ENCODE measurements at regions not wholly inside any gene's neighbourhood (a gene's known extent, or its start where the extent isn't known, plus 50 kb on each side); places are given as distances from the start of the nearest gene placed in this dataset.
"Not testable (repeated sequence)": the region's sequence is repeated elsewhere in the genome, so short reads cannot be mapped to it uniquely, and the experiment has no call there.

DNA sequence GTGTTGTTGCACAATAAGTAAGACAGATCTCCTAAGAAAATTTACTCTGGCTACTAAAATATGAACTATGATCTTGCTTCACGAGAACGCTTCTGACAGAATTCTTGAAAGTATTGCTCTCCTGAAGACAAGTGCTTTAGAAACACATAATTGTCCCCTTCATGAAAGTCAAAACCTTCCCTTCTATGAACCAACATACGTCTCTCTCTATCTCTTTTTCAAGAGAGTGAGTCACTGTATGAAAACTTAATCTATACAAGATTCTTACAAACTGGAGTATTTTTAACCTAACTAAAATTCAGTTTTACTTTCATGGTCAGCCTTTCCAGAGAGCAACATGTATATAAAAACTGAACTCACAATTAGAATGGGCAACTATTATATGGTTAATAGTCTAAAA, 688.0 kb upstream of the CTNND2 start:
- no peak overlapping the region for H3K27ac Mint-ChIP-seq
- H3K36me3 Mint-ChIP-seq (ENCODE audit: low read depth): no peaks in the 10 kb centered on the region
- TF ChIP-seq, protein P1, sequence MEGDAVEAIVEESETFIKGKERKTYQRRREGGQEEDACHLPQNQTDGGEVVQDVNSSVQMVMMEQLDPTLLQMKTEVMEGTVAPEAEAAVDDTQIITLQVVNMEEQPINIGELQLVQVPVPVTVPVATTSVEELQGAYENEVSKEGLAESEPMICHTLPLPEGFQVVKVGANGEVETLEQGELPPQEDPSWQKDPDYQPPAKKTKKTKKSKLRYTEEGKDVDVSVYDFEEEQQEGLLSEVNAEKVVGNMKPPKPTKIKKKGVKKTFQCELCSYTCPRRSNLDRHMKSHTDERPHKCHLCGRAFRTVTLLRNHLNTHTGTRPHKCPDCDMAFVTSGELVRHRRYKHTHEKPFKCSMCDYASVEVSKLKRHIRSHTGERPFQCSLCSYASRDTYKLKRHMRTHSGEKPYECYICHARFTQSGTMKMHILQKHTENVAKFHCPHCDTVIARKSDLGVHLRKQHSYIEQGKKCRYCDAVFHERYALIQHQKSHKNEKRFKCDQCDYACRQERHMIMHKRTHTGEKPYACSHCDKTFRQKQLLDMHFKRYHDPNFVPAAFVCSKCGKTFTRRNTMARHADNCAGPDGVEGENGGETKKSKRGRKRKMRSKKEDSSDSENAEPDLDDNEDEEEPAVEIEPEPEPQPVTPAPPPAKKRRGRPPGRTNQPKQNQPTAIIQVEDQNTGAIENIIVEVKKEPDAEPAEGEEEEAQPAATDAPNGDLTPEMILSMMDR (IDR thresholded peaks at IDR 0.05; ENCODE audit: unreplicated experiment in 3 of 3): no peak
- no peak overlapping the region for H3K4me3 Mint-ChIP-seq
- no peaks in the 10 kb centered on the region for H3K9me3 Mint-ChIP-seq
- H3K4me1 Mint-ChIP-seq: no peaks in the 10 kb centered on the region
- H3K27me3 Mint-ChIP-seq (ENCODE audit: low read depth): no peaks in the 10 kb centered on the region

DNA sequence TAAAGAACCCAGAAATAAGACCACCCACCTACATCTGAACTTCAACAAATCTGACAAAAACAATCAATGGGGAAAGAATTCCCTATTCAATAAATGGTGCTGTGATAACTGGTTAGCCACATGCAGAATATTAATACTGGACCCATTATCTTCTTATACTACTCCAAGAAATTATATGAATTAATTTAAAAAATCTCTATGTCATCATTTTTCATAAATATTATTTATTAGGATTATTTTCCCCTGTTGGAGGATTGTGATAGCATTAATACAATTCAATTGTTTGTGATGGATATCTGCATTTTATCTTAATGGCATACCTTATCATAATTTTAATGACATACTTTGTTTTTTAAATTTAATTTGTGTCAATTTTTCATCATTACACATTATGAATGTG, 682.2 kb upstream of the CTNND2 start:
- no peaks in the 10 kb centered on the region for H3K27me3 Mint-ChIP-seq (ENCODE audit: low read depth)
- no peaks in the 10 kb centered on the region for H3K36me3 Mint-ChIP-seq (ENCODE audit: low read depth)
- no peaks in the 10 kb centered on the region for H3K9me3 Mint-ChIP-seq
- H3K4me3 Mint-ChIP-seq: no peak overlapping the region
- H3K4me1 Mint-ChIP-seq: no peaks in the 10 kb centered on the region
- TF ChIP-seq, protein P1 (IDR thresholded peaks at IDR 0.05; ENCODE audit: unreplicated experiment in 3 of 3): no peak
- no peak overlapping the region for H3K27ac Mint-ChIP-seq

DNA sequence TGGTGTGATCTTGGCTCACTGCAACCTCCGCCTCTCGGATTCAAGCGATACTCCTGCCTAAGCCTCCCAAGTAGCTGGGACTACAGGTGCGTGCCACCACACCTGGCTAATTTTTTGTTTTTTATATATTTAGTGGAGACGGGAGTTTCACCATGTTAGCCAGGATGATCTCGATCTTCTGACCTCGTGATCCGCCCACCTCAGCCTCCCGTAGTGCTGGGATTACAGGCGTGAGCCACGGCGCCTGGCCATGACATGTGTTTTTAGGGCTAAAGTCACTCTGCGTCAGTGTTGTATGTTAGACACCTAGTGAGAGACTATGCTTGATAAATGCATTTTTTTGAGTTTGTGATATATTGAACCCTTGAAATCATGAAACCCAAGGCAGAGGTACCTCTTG, 674.6 kb upstream of the CTNND2 start:
- H3K9me3 Mint-ChIP-seq; H3K27me3 Mint-ChIP-seq (ENCODE audit: low read depth); H3K4me1 Mint-ChIP-seq; H3K36me3 Mint-ChIP-seq (ENCODE audit: low read depth); H3K4me3 Mint-ChIP-seq; H3K27ac Mint-ChIP-seq: not testable (repeated sequence)

DNA sequence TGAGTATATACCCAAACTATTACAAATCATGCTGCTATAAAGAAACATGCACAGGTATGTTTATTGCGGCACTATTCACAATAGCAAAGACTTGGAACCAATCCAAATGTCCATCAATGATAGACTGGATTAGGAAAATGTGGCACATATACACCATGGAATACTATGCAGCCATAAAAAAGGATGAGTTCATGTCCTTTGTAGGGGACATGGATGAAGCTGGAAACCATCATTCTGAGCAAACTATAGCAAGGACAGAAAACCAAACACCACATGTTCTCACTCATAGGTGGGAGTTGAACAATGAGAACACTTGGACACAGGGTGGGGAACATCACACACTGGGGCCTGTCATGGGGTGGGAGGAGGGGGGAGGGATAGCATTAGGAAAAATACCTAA, 672.7 kb upstream of the CTNND2 start:
- H3K9me3 Mint-ChIP-seq; H3K4me1 Mint-ChIP-seq; H3K36me3 Mint-ChIP-seq (ENCODE audit: low read depth); H3K4me3 Mint-ChIP-seq; H3K27ac Mint-ChIP-seq; H3K27me3 Mint-ChIP-seq (ENCODE audit: low read depth): not testable (repeated sequence)

DNA sequence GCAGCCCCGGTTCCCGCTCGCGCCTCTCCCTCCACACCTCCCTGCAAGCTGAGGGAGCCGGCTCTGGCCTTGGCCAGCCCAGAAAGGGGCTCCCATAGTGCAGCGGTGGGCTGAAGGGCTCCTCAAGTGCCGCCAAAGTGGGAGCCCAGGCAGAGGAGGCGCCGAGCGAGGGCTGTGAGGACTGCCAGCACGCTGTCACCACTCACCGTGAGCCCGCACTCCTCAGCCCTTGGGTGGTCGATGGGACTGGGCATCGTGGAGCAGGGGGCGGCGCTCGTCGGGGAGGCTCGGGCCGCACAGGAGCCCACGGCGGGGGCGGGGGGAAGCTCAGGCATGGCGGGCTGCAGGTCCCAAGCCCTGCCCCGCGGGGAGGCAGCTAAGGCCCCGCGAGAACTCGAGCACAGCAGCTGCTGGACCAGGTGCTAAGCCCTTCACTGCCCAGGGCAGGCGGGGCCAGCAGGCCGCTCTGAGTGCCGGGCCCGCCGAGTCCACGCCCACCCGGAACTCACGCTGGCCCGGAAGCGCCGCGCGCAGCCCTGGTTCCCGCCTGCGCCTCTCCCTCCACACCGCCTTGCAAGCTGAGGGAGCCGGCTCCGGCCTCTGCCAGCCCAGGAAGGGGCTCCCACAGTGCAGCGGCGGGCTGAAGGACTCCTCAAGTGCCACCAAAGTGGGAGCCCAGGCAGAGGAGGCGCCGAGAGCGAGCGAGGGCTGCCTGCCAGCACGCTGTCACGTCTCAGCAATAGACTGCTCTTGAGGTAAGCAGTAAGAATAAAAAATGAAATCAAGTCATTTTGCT, 670.2 kb upstream of the CTNND2 start:
- not testable (repeated sequence) for H3K27ac Mint-ChIP-seq; H3K4me3 Mint-ChIP-seq; H3K9me3 Mint-ChIP-seq; H3K27me3 Mint-ChIP-seq (ENCODE audit: low read depth); H3K4me1 Mint-ChIP-seq; H3K36me3 Mint-ChIP-seq (ENCODE audit: low read depth)

DNA sequence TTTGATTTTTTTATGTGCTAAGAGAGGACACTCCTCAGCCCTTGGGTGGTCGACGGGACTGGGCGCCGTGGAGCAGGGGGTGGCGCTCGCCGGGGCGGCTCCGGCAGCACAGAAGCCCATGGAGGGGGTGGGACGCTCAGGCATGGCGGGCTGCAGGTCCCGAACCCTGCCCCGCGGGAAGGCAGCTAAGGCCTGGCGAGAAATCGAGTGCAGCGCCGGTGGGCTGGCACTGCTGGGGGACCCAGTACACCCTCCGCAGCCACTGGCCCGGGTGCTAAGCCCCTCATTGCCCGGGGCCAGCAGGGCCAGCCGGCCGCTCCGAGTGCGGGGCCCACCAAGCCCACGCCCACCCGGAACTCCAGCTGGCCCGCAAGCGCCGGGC, 669.7 kb upstream of the CTNND2 start:
- not testable (repeated sequence) for H3K9me3 Mint-ChIP-seq; H3K4me1 Mint-ChIP-seq; H3K36me3 Mint-ChIP-seq (ENCODE audit: low read depth); H3K4me3 Mint-ChIP-seq; H3K27ac Mint-ChIP-seq; H3K27me3 Mint-ChIP-seq (ENCODE audit: low read depth)

DNA sequence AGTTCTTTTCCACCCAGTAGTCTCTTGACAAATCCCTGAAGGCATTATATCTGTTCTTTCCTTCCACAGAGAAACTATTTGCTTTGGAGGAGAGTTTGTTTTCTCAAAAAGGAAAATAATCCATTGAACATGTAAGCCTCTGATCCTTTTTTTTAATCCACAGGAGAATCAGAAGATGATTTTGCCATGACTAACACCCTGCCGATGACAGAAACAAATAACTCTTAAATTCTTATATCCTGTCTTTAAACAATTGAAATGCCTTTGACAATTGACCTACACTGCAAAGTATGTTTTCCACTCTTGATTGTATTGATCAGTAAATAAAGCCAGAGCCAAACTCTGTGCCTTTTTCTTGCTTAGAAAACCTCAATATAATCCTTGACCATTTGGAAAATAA, 666.4 kb upstream of the CTNND2 start:
- H3K27ac Mint-ChIP-seq: no peak overlapping the region
- H3K4me1 Mint-ChIP-seq: no peaks in the 10 kb centered on the region
- H3K4me3 Mint-ChIP-seq: no peak overlapping the region
- TF ChIP-seq, protein P1 (IDR thresholded peaks at IDR 0.05; ENCODE audit: unreplicated experiment in 3 of 3): no peak
- no peaks in the 10 kb centered on the region for H3K9me3 Mint-ChIP-seq
- H3K36me3 Mint-ChIP-seq (ENCODE audit: low read depth): no peaks in the 10 kb centered on the region
- no peaks in the 10 kb centered on the region for H3K27me3 Mint-ChIP-seq (ENCODE audit: low read depth)

DNA sequence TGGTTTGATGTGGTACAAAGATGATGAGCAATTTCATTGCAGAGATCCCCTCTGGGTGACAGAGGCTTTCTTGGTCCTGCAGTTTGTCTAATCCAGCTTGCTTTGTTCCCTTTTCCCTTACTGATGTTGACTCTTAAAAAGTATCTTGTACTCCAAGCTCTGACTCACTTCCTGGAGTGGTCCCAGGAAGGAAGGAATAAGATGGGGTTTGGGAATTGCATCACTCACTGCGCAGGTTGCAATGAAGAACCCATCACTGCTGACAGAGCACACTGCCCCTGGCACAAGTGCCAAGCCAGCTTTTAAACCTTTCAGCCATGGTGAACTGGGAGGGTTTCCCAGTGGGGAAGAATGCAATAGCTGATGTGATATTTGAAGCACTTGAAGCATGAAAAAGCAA, 662.2 kb upstream of the CTNND2 start:
- Mint-ChIP-seq H3K9me3 (no peaks in the 10 kb centered on the region), H3K27me3 (ENCODE audit: low read depth) (no peaks in the 10 kb centered on the region), H3K4me1 (no peaks in the 10 kb centered on the region), H3K4me3 (no peak overlapping the region), H3K27ac (no peak overlapping the region), H3K36me3 (ENCODE audit: low read depth) (no peaks in the 10 kb centered on the region)
- TF ChIP-seq, protein P1 (IDR thresholded peaks at IDR 0.05; ENCODE audit: unreplicated experiment in 3 of 3): no peak

All from nephron (organoid).